ENCODE measurements at regions not wholly inside any gene's neighbourhood (a gene's known extent, or its start where the extent isn't known, plus 50 kb on each side); places are given as distances from the start of the nearest gene placed in this dataset.

DNA sequence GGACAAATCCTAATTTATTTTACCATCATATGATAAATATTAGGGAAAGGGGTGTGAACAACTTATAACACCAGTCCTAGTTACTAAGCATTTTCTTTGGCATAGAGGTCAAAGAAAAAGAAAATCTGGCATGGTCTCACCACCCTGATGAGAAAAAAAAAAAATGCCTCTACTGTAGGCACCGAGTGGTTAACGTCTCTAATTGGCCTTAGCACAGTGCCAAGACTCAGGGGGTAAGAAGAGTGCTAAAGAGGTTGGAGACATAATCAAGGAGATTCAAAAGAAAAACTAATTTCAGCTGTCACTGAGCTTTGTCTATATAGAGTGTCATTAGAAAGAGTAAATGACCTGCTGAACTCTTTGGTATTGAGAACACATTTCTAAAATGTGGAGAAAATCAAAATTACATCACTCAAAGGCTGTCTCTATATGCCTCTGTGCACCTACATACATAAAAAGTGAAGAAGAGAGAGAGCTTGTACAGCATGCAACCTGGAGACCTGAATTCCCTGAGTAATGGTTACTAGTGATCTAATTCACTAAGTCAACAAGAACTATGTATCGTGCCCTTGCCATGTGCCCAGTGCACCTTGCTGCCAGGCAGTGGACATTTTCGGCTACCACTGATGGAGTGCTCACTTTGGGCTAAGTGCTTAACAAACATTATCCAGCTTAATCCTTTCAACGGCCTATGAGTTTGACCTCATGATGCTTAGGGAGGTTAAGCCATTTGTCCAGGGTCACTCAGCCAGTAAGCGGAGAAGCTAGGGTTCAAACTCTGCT lies 113.8 kb upstream of the G2E3 start:
- H3K4me3 Mint-ChIP-seq (ENCODE audit: unreplicated experiment): no peak overlapping the region
- DNase-seq (ENCODE audit: unreplicated experiment): no peak
- H3K4me1 Mint-ChIP-seq (ENCODE audit: insufficient read depth, unreplicated experiment): no peaks in the 10 kb centered on the region
- H3K9me3 Mint-ChIP-seq (ENCODE audit: unreplicated experiment): no peaks in the 10 kb centered on the region
- ChIA-PET POLR2A (interaction anchor here (0.7 kb wide), 1 partner anchor 1724 kb away, joined by 3 read pairs; no protein-coding TSS in a partner anchor), CTCF (interaction anchor here (0.6 to 2.9 kb wide), 13 partner anchors 9 to 895 kb away, joined by 3 to 7 read pairs (median 3); no protein-coding TSS in a partner anchor)
- H3K27ac Mint-ChIP-seq (ENCODE audit: low read depth, unreplicated experiment): no peak overlapping the region
- no peaks in the 10 kb centered on the region for H3K36me3 Mint-ChIP-seq (ENCODE audit: insufficient read depth, unreplicated experiment)
- peaks cover 24% of the 10 kb centered on the region for H3K27me3 Mint-ChIP-seq (ENCODE audit: insufficient read depth, unreplicated experiment)
- no TSS peak for BruUV-seq (replicated peaks)
- TF ChIP-seq CTCF (IDR thresholded peaks at IDR 0.05; ENCODE audit: unreplicated experiment): no peak
- intact Hi-C loops (cut with micrococcal nuclease): loop anchor here (10.0 kb wide), 2 partner anchors 170 to 1690 kb away; no protein-coding TSS in a partner anchor

- TF ChIP-seq CTCF (IDR thresholded peaks at IDR 0.05; ENCODE audit: unreplicated experiment): no peak
- no peaks in the 10 kb centered on the region for H3K36me3 Mint-ChIP-seq (ENCODE audit: insufficient read depth, unreplicated experiment)
- peaks cover 24% of the 10 kb centered on the region for H3K27me3 Mint-ChIP-seq (ENCODE audit: insufficient read depth, unreplicated experiment)
- no peak overlapping the region for H3K27ac Mint-ChIP-seq (ENCODE audit: low read depth, unreplicated experiment)
- intact Hi-C loops (cut with micrococcal nuclease): loop anchor here (10.0 kb wide), 2 partner anchors 169 to 1691 kb away; no protein-coding TSS in a partner anchor
- H3K4me3 Mint-ChIP-seq (ENCODE audit: unreplicated experiment): no peak overlapping the region
- DNase-seq (ENCODE audit: unreplicated experiment): no peak
- no peaks in the 10 kb centered on the region for H3K4me1 Mint-ChIP-seq (ENCODE audit: insufficient read depth, unreplicated experiment)
- no TSS peak for BruUV-seq (replicated peaks)
- POLR2A ChIA-PET: interaction anchor here (0.7 kb wide), 1 partner anchor 15 kb away, joined by 3 read pairs; no protein-coding TSS in a partner anchor
- no peaks in the 10 kb centered on the region for H3K9me3 Mint-ChIP-seq (ENCODE audit: unreplicated experiment)
- CTCF ChIA-PET: interaction anchor here (0.6 to 2.9 kb wide), 12 partner anchors 14 to 1228 kb away, joined by 3 to 7 read pairs (median 3); no protein-coding TSS in a partner anchor
Measured at GRCh38 chr14:30445852-30446251, 113.1 kb upstream of the G2E3 start.

DNA sequence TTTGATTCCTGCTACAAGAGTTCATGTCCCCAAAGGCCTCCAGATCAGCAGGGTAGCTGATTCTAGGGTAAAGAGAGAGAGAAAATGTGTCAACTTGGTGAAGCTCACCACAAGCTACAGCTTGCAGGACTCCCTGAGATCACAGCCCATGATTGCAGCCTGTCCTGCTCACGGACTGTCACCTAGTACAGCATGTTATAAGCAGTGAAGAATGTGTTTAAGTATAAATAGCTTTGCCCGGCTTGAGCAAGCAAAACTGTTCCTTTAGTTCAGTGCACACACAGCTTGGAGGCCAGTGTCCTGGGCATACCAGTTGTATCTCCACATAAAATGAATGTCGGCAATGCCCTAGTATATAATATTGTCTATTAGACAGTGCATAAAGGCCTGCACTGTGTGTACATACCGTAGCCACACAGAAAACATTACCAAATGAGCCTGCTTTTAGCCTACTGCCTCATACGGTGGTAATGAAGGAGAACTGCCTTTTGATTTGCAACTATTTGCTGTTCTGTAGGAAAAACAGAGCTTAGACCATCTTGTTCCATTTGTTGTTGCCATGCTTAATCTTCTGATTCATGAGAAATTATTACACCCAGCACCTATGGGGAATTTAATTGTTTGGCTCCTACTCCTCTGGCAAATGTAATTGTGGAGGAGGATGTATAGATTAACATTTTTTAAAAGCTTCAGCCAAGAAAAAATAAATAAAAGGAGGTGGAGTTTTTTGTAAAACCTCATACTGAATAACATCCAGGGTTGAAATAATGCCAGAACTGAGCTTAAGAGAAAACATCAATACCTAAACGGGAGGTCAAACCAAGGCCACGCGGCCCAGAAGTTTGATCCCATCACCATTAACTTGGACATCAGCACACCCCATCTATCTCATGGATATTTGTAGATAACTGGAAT lies 108.1 kb upstream of the G2E3 start:
- no peaks in the 10 kb centered on the region for H3K9me3 Mint-ChIP-seq (ENCODE audit: unreplicated experiment)
- H3K4me1 Mint-ChIP-seq (ENCODE audit: insufficient read depth, unreplicated experiment): no peaks in the 10 kb centered on the region
- TF ChIP-seq CTCF (IDR thresholded peaks at IDR 0.05; ENCODE audit: unreplicated experiment): no peak
- BruUV-seq (replicated peaks): no TSS peak
- H3K4me3 Mint-ChIP-seq (ENCODE audit: unreplicated experiment): no peak overlapping the region
- CTCF ChIA-PET: interaction anchor here (0.6 to 0.8 kb wide), 4 partner anchors 16 to 1538 kb away, joined by 3 to 5 read pairs (median 3); no protein-coding TSS in a partner anchor
- H3K27me3 Mint-ChIP-seq (ENCODE audit: insufficient read depth, unreplicated experiment): no peaks in the 10 kb centered on the region
- H3K27ac Mint-ChIP-seq (ENCODE audit: low read depth, unreplicated experiment): no peak overlapping the region
- H3K36me3 Mint-ChIP-seq (ENCODE audit: insufficient read depth, unreplicated experiment): no peaks in the 10 kb centered on the region
- POLR2A ChIA-PET: no interaction called here
- intact Hi-C loops (cut with micrococcal nuclease): no loop called here
- DNase-seq (ENCODE audit: unreplicated experiment): no peak

DNA sequence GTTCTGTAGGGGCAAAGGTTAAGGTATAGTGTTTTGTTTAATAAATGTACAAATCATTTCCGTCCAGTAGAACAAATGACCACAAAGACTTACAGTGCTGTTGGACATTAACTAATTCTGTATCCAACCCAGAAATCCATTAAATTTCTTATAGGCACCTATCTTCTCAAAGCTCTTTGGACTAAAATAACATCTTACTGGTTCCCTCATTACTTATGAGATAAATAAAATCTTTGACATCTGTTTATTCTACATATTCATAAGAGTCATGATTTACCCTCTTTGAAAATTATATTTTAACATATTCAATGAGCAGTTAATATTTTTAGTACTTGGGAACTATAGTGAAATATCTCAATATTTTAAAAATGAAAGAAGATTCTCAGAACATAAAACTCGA lies 102.7 kb upstream of the G2E3 start:
- Mint-ChIP-seq H3K9me3 (ENCODE audit: unreplicated experiment) (no peaks in the 10 kb centered on the region), H3K4me1 (ENCODE audit: insufficient read depth, unreplicated experiment) (no peaks in the 10 kb centered on the region), H3K36me3 (ENCODE audit: insufficient read depth, unreplicated experiment) (no peaks in the 10 kb centered on the region), H3K27me3 (ENCODE audit: insufficient read depth, unreplicated experiment) (peaks cover 4% of the 10 kb centered on the region), H3K4me3 (ENCODE audit: unreplicated experiment) (no peak overlapping the region), H3K27ac (ENCODE audit: low read depth, unreplicated experiment) (no peak overlapping the region)
- ChIA-PET POLR2A (interaction anchor here (0.8 kb wide), 1 partner anchor 18 kb away, joined by 3 read pairs; no protein-coding TSS in a partner anchor), CTCF (no interaction called here)
- intact Hi-C loops (cut with micrococcal nuclease): no loop called here
- TF ChIP-seq CTCF (IDR thresholded peaks at IDR 0.05; ENCODE audit: unreplicated experiment): no peak
- DNase-seq (ENCODE audit: unreplicated experiment): no peak
- BruUV-seq (replicated peaks): no TSS peak
